Loucy (cell line): ENCODE measurements at regions not wholly inside any gene's neighbourhood (a gene's known extent, or its start where the extent isn't known, plus 50 kb on each side); places are given as distances from the start of the nearest gene placed in this dataset.

Experiments
- CTCF ChIP-seq: fragments of 200-600 bp; sonication (generic); conservative IDR thresholded peaks from 2 replicates; pipeline ENCODE4 v1.5.1; 2014; ENCODE audit warnings: mild to moderate bottlenecking, antibody characterized with exemption, low read length
- EZH2phosphoT487 ChIP-seq: fragments of 200-600 bp; IDR thresholded peaks from 2 replicates; pipeline ENCODE4 v1.6.1; 2018; ENCODE audit warnings: antibody characterized with exemption, mild to moderate bottlenecking, moderate library complexity, borderline replicate concordance

GRCh38 chr6:112883095-112883494, 536.0 kb downstream of the RFPL4B start:
- TF ChIP-seq CTCF (no peak), EZH2phosphoT487 (no peak)
